ENCODE measurements at regions not wholly inside any gene's neighbourhood (a gene's known extent, or its start where the extent isn't known, plus 50 kb on each side); places are given as distances from the start of the nearest gene placed in this dataset.
"Not testable (repeated sequence)": the region's sequence is repeated elsewhere in the genome, so short reads cannot be mapped to it uniquely, and the experiment has no call there.

GRCh38 chr4:81698538-81699296 is 227.0 kb upstream of the RASGEF1B start:
- no peak for DNase-seq

- DNase-seq = no peak
Observed at GRCh38 chr4:81694176-81694913, 222.6 kb upstream of the RASGEF1B start.

- DNase-seq = no peak
Observed at GRCh38 chr4:81690871-81691270, 219.2 kb upstream of the RASGEF1B start.

GRCh38 chr4:81688085-81688484 is 216.4 kb upstream of the RASGEF1B start:
- DNase-seq = no peak

GRCh38 chr4:81687471-81687870 is 215.8 kb upstream of the RASGEF1B start:
- no peak for DNase-seq

- DNase-seq = no peak
Observed at GRCh38 chr4:81685104-81685503, 213.4 kb upstream of the RASGEF1B start.

- DNase-seq = no peak
Observed at GRCh38 chr4:81684352-81684751, 212.6 kb upstream of the RASGEF1B start.

- DNase-seq = no peak
Observed at GRCh38 chr4:81682492-81682891, 210.8 kb upstream of the RASGEF1B start.

- no peak for DNase-seq
Observed at GRCh38 chr4:81679315-81679714, 207.6 kb upstream of the RASGEF1B start.

GRCh38 chr4:81678801-81679200 is 207.1 kb upstream of the RASGEF1B start:
- DNase-seq = no peak

GRCh38 chr4:81676537-81676936 is 204.8 kb upstream of the RASGEF1B start:
- DNase-seq = no peak

GRCh38 chr4:81675791-81676393 is 204.2 kb upstream of the RASGEF1B start:
- DNase-seq = no peak

GRCh38 chr4:81673961-81674360 is 202.3 kb upstream of the RASGEF1B start:
- no peak for DNase-seq

GRCh38 chr4:81668328-81668727 is 196.6 kb upstream of the RASGEF1B start:
- DNase-seq = not testable (repeated sequence)

GRCh38 chr4:81667539-81667938 is 195.8 kb upstream of the RASGEF1B start:
- no peak for DNase-seq

GRCh38 chr4:81666491-81666890 is 194.8 kb upstream of the RASGEF1B start:
- DNase-seq = no peak

- DNase-seq = no peak
Observed at GRCh38 chr4:81665649-81666048, 193.9 kb upstream of the RASGEF1B start.

GRCh38 chr4:81665045-81665444 is 193.3 kb upstream of the RASGEF1B start:
- no peak for DNase-seq

GRCh38 chr4:81664079-81664478 is 192.4 kb upstream of the RASGEF1B start:
- DNase-seq = no peak

GRCh38 chr4:81663368-81663767 is 191.7 kb upstream of the RASGEF1B start:
- no peak for DNase-seq

- DNase-seq = no peak
Observed at GRCh38 chr4:81659051-81659450, 187.3 kb upstream of the RASGEF1B start.

- DNase-seq = no peak
Observed at GRCh38 chr4:81652069-81652478, 180.4 kb upstream of the RASGEF1B start.

- no peak for DNase-seq
Observed at GRCh38 chr4:81651243-81651899, 179.7 kb upstream of the RASGEF1B start.

Measured in CD4-positive, alpha-beta T cell treated with Interferon gamma for 1 hour (primary cell).